ENCODE measurements at regions not wholly inside any gene's neighbourhood (a gene's known extent, or its start where the extent isn't known, plus 50 kb on each side); places are given as distances from the start of the nearest gene placed in this dataset.

GRCh38 chr9:118083161-118083560, 379.0 kb downstream of the TLR4 start:
- TF ChIP-seq TAF1 (IDR thresholded peaks at IDR 0.05; ENCODE audit: low read depth, low read length): no peak
- no peak for TF ChIP-seq POLR2A (IDR thresholded peaks at IDR 0.05; ENCODE audit: low read depth, low read length)
- no peak for TF ChIP-seq POLR2AphosphoS5 (IDR thresholded peaks at IDR 0.05; ENCODE audit: low read depth, low read length)

Measured in GM12891 (cell line).